Urothelium cell line (cell line): ENCODE measurements at regions not wholly inside any gene's neighbourhood (a gene's known extent, or its start where the extent isn't known, plus 50 kb on each side); places are given as distances from the start of the nearest gene placed in this dataset.
"Not testable (repeated sequence)": the region's sequence is repeated elsewhere in the genome, so short reads cannot be mapped to it uniquely, and the experiment has no call there.

Experiments used
- DNase-seq: peaks from one replicate; pipeline ENCODE4 v3.0.0; 2011; ENCODE audit warnings: low spot score, mixed read lengths
- FAIRE-seq: peaks from 2 replicates; lab custom pipeline; 2011; peaks lifted over from hg19 to GRCh38; lab: Jason Lieb, UNC

- no peak for FAIRE-seq
Measured at GRCh38 chr10:109025172-109025571, 898.1 kb downstream of the XPNPEP1 start.

GRCh38 chr10:109022417-109023049 lies 900.8 kb downstream of the XPNPEP1 start:
- DNase-seq, result no peak
- no peak for FAIRE-seq

More at GRCh38 chr10:109025172-109025571, 898.1 kb downstream of the XPNPEP1 start:
- no peak for DNase-seq

- DNase-seq (peak; percentile 7), FAIRE-seq (no peak)
Measured at GRCh38 chr10:109019001-109019424, 904.3 kb downstream of the XPNPEP1 start.

- DNase-seq, result peak; percentile 7
- FAIRE-seq, result no peak
Measured at GRCh38 chr10:109007514-109007913, 915.8 kb downstream of the XPNPEP1 start.

- no peak for FAIRE-seq
- no peak for DNase-seq
Measured at GRCh38 chr10:108990441-108990840, 932.9 kb downstream of the XPNPEP1 start.

- DNase-seq (no peak), FAIRE-seq (no peak)
Measured at GRCh38 chr10:108989976-108990375, 933.3 kb downstream of the XPNPEP1 start.

- FAIRE-seq, result no peak
- no peak for DNase-seq
Measured at GRCh38 chr10:108982159-108982558, 941.2 kb downstream of the XPNPEP1 start.

GRCh38 chr10:108980869-108981268 lies 942.4 kb downstream of the XPNPEP1 start:
- no peak for DNase-seq
- FAIRE-seq, result no peak

- no peak for FAIRE-seq
- no peak for DNase-seq
Measured at GRCh38 chr10:108975459-108976058, 947.8 kb downstream of the XPNPEP1 start.

GRCh38 chr10:108970016-108970415 lies 953.3 kb downstream of the XPNPEP1 start:
- DNase-seq (peak; percentile 61), FAIRE-seq (no peak)

- DNase-seq, result no peak
- FAIRE-seq, result no peak
Measured at GRCh38 chr10:108966411-108966810, 956.9 kb downstream of the XPNPEP1 start.

GRCh38 chr10:108966005-108966404 lies 957.3 kb downstream of the XPNPEP1 start:
- DNase-seq, result no peak
- no peak for FAIRE-seq

- FAIRE-seq (no peak), DNase-seq (no peak)
Measured at GRCh38 chr10:108962172-108962571, 961.1 kb downstream of the XPNPEP1 start.

GRCh38 chr10:108957681-108958080 lies 965.6 kb downstream of the XPNPEP1 start:
- FAIRE-seq (no peak), DNase-seq (no peak)

GRCh38 chr10:108956149-108956548 lies 967.2 kb downstream of the XPNPEP1 start:
- FAIRE-seq (no peak), DNase-seq (no peak)

GRCh38 chr10:108920029-108920428 lies 1003.3 kb downstream of the XPNPEP1 start:
- FAIRE-seq, DNase-seq: not testable (repeated sequence)

GRCh38 chr10:108913300-108913699 lies 1010.0 kb downstream of the XPNPEP1 start:
- DNase-seq (no peak), FAIRE-seq (no peak)

GRCh38 chr10:108911814-108912541 lies 1011.3 kb downstream of the XPNPEP1 start:
- FAIRE-seq (no peak), DNase-seq (peak; percentile 88)

- FAIRE-seq (no peak), DNase-seq (no peak)
Measured at GRCh38 chr10:108908096-108908495, 1015.2 kb downstream of the XPNPEP1 start.

GRCh38 chr10:108905821-108906220 lies 1017.5 kb downstream of the XPNPEP1 start:
- no peak for DNase-seq
- FAIRE-seq, result no peak

- DNase-seq (no peak), FAIRE-seq (no peak)
Measured at GRCh38 chr10:108905171-108905570, 1018.1 kb downstream of the XPNPEP1 start.
